Left lung (tissue), 4 donors: ENCODE measurements at regions not wholly inside any gene's neighbourhood (a gene's known extent, or its start where the extent isn't known, plus 50 kb on each side); places are given as distances from the start of the nearest gene placed in this dataset.
A peak's percentile ranks its signal among the peaks of the same experiment; 100 is the strongest.

ENCODE experiments used
- ATAC-seq: fragments of 200-7000 bp; cut with Tn5 transposase; one replicate; pipeline ENCODE4 v1.9.1; 2020; ENCODE audit warnings: moderate library complexity
- DNase-seq, 4 donors: peaks; one replicate each; pipeline ENCODE4 v3.0.0-alpha.2; 2013 to 2020
- H3K27ac ChIP-seq, 2 donors: fragments of 200-600 bp; sonication (generic) in 1 of 2; one replicate each; pipeline versions ENCODE4 v1.5.0 to v1.8.0; 2020 to 2021
- H3K27me3 ChIP-seq, 2 donors: fragments of 200-600 bp; sonication (generic) in 1 of 2; one replicate each; pipeline versions ENCODE4 v1.5.0 to v1.8.0; 2020 to 2021
- H3K36me3 ChIP-seq, 2 donors: fragments of 200-600 bp; sonication (generic) in 1 of 2; one replicate each; pipeline versions ENCODE4 v1.5.0 to v1.8.0; 2020 to 2021
- H3K4me1 ChIP-seq, 2 donors: fragments of 200-600 bp; one replicate each; pipeline ENCODE4 v1.8.0; 2021
- H3K4me3 ChIP-seq, 2 donors: fragments of 200-600 bp; sonication (generic) in 1 of 2; one replicate each; pipeline versions ENCODE4 v1.5.0 to v1.8.0; 2020 to 2021; ENCODE audit warnings: mild to moderate bottlenecking in 1 of 2
- H3K9me3 ChIP-seq, 2 donors: fragments of 200-600 bp; sonication (generic) in 1 of 2; one replicate each; pipeline versions ENCODE4 v1.5.0 to v1.8.0; 2020 to 2021
- CTCF ChIP-seq, 2 donors: fragments of 200-600 bp; sonication (generic) in 1 of 2; IDR thresholded peaks; one replicate each; pipeline versions ENCODE4 v1.5.0 to v1.8.0; 2021; ENCODE audit warnings: antibody characterized with exemption in 2 of 2
- intact Hi-C, 2 donors: fragments of 100-400 bp; cut with DNase I; formaldehyde crosslinking; loops; one replicate each; pipeline versions ENCODE4 v1.11.2 to v1.14.2; 2022
- donor health status: DM: no; HTN: yes; CAD: no.
- donor health status: DM: no; HTN: no; CAD: no.

- intact Hi-C loops = no loop called here
- DNase-seq = peak in 1 of 4 donors; percentile 2
- H3K4me3 ChIP-seq = no peak overlapping the region
- no peaks in the 10 kb centered on the region for H3K27me3 ChIP-seq
- no peaks in the 10 kb centered on the region for H3K4me1 ChIP-seq
- ATAC-seq = no peak
- H3K27ac ChIP-seq = no peak overlapping the region
- no peak for TF ChIP-seq CTCF (IDR thresholded peaks at IDR 0.05)
- H3K36me3 ChIP-seq = no peaks in the 10 kb centered on the region
- H3K9me3 ChIP-seq = peaks cover 0 to 7% of the 10 kb centered on the region in 2 donors
These were observed 1768.7 kb downstream of the BRINP3 start for GRCh38 chr1:188708795-188709535.

GRCh38 chr1:188715566-188715965 is 1762.1 kb downstream of the BRINP3 start:
- H3K27ac ChIP-seq = no peak overlapping the region
- no peaks in the 10 kb centered on the region for H3K36me3 ChIP-seq
- H3K4me1 ChIP-seq = no peaks in the 10 kb centered on the region
- TF ChIP-seq CTCF (IDR thresholded peaks at IDR 0.05) = no peak
- H3K4me3 ChIP-seq = no peak overlapping the region
- no peak for ATAC-seq
- no peaks in the 10 kb centered on the region for H3K9me3 ChIP-seq
- H3K27me3 ChIP-seq = no peaks in the 10 kb centered on the region
- intact Hi-C loops = no loop called here
- no peak for DNase-seq

- H3K36me3 ChIP-seq = no peaks in the 10 kb centered on the region
- no peak for ATAC-seq
- TF ChIP-seq CTCF (IDR thresholded peaks at IDR 0.05) = no peak
These were observed 1757.9 kb downstream of the BRINP3 start for GRCh38 chr1:188719735-188720134.

GRCh38 chr1:188723332-188724020 is 1754.2 kb downstream of the BRINP3 start:
- no peaks in the 10 kb centered on the region for H3K27me3 ChIP-seq
- ATAC-seq = no peak

More at GRCh38 chr1:188719735-188720134, 1757.9 kb downstream of the BRINP3 start:
- H3K4me1 ChIP-seq = no peaks in the 10 kb centered on the region
- intact Hi-C loops = no loop called here
- DNase-seq = no peak
- H3K9me3 ChIP-seq = no peaks in the 10 kb centered on the region
- no peak overlapping the region for H3K27ac ChIP-seq
- H3K4me3 ChIP-seq = no peak overlapping the region
- H3K27me3 ChIP-seq = no peaks in the 10 kb centered on the region

More at GRCh38 chr1:188723332-188724020, 1754.2 kb downstream of the BRINP3 start:
- intact Hi-C loops = no loop called here
- TF ChIP-seq CTCF (IDR thresholded peaks at IDR 0.05) = no peak
- H3K9me3 ChIP-seq = no peaks in the 10 kb centered on the region
- H3K4me3 ChIP-seq = no peak overlapping the region
- H3K27ac ChIP-seq = no peak overlapping the region
- no peaks in the 10 kb centered on the region for H3K36me3 ChIP-seq
- no peak for DNase-seq
- H3K4me1 ChIP-seq = no peaks in the 10 kb centered on the region
